GM19372 (cell line): ENCODE measurements at regions not wholly inside any gene's neighbourhood (a gene's known extent, or its start where the extent isn't known, plus 50 kb on each side); places are given as distances from the start of the nearest gene placed in this dataset.
"Not testable (repeated sequence)": the region's sequence is repeated elsewhere in the genome, so short reads cannot be mapped to it uniquely, and the experiment has no call there.

Experiments used
- ATAC-seq: cut with Tn5 transposase; IDR thresholded peaks from one replicate; pipeline ENCODE4 v1.9.1; 2021; ENCODE audit warnings: mild to moderate bottlenecking, low read depth, moderate library complexity; ENCODE audit not compliant: unreplicated experiment

DNA sequence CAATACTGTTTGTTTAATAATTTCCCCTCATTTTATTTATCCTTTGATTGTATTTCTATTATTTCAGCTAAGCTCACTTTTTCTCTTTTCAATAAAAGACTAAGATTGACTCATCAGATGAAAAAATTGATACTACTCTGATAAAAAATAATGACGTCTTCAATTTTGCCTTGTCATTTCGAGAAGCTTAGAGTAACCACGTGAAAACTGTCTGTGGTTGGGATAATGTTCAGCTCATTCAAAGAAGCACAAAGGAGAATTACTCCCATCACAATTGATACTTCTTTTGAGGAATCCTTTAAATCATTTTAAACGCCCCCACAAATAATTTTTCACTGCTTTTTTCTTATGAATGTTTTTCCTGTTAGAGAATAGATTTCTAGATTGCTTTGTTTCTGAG is 318.7 kb upstream of the SLITRK1 start:
- ATAC-seq: no peak

DNA sequence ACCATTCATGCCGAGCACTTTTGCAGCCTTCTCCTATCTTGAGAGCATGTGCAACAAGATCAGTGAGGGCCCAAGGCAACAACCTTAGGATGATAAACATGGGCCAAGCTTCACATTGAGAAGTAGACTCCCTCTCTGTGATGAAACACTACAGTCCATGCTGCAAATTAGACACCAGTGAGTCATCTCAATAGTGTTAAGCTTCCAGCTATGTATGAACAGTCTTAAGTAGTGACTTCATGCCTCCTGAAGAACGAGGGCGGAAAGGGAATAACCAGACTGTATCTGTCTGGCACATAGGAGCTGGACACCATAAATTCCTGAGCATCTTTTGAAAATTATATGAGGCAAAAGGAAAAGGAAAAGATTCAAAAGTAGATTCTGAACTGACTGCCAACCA is 309.9 kb upstream of the SLITRK1 start:
- ATAC-seq: no peak

DNA sequence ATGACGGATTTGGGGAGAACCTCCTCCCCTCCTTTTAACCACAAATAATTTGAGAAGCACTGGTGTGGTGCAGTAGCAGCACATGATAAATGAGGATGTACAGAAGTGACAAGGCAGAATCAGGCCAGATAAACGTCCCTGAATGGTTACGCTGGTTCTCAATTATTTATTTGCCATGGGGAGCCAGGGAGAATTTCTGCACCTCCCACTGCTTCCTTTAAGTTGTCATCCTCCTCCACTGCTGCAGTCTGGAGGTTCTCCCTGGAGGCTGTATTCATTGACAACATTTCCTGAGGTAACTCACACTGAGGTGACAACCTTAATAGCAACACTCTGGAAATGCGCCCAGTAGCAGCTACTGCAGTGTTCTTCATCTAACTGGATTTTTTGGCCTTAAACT is 308.9 kb upstream of the SLITRK1 start:
- ATAC-seq: no peak

DNA sequence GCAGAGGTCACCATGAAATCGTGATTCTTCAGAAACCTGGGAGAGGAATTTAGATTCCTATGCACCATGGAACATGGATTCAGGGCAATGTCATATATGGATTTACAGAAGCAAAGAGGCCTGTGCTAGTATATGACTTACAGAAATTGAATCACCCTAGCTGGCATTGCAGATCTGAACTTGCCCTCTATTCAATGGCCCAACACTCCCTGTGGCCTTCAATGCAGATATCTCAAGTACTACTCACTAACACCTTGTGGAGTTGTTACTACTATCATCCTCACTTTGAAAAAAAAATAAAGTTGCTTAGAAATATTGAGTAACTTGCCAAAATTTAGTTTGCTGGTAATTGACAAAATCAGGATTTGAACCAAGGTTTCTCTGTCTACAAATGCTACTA is 305.4 kb upstream of the SLITRK1 start:
- no peak for ATAC-seq

DNA sequence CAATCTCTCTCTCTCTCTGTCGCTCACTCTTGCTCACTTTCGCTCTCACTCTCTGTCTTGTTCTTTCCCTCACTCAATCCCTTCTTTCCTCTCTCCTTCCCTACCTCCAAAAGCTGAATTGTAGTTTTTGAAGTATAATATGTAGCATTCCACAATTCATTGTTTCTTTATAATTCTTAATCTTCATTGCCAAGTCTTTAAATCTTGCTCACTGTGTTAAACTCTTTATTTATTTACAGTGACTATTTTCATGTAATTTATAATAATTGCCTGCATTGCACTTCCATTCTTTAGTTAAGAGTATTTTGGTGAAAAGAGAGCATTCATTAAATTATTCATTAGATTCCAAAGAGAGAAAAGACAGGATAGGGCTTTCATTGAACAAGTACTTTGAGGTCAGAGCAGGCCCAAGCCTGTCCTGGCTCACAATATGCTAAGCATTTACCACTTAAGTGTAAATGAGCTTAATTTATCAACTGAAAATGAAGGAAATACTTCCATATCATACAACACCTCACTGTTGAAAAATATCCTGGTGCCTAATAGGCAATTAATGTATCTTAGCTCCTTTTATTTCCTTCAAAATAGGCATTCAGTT is 257.4 kb upstream of the SLITRK1 start:
- ATAC-seq: no peak

DNA sequence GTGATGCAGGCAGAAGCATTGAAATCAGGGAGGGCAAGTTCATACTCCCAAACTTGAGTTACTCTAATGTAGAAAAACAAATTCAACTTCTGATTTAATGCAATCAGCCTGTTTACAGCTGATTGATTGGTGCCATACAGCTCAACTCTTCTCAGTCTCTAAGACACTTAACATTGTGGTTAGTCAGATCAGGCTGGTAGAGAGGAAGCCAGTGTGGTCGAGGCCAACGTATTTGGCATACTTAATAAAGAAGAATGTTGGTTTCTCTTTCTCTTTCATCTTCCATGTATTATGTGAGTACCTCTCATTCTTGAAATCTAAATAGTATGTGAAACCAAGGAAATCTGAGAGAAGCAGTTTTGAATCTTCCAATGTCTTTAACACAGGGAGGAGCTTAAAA is 255.0 kb upstream of the SLITRK1 start:
- ATAC-seq: peak; percentile 99

DNA sequence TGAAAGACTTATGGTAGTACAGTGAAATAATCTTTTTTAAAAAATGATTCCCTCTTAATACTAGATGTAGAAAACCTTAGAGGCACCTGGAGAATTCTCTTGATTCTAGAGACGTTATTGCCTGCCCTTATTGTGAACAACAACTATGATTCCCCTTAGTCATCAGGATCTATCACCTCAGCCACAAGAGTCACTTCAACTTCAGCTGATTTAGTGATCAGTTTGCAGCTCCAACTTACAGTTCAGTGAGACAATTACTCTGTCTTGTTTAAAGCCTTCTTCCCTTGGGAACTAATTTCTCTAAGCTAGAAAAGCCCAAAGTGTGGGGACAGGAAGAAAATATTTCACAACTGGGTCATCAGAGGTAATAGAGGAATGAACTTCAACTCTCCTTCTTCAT is 254.3 kb upstream of the SLITRK1 start:
- ATAC-seq: peak; percentile 9

DNA sequence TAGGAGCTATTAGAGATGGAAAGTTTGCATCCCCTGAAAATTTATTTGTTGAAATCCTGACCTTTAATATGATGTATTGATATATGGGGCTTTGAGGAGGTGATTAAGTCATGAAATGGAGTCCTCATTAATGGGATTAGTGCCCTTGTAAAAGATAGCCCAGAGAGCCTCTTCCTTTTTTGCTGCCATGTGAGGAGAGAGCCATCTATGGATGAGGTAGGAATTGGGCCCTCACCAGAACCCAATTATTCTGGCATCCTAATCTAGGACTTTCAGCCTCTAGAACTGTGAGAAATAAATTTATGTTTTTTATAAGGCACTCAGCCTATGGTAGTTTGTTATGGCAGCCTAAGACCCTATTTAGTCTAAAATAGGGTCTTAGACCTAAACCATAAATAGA is 250.2 kb upstream of the SLITRK1 start:
- ATAC-seq: no peak

DNA sequence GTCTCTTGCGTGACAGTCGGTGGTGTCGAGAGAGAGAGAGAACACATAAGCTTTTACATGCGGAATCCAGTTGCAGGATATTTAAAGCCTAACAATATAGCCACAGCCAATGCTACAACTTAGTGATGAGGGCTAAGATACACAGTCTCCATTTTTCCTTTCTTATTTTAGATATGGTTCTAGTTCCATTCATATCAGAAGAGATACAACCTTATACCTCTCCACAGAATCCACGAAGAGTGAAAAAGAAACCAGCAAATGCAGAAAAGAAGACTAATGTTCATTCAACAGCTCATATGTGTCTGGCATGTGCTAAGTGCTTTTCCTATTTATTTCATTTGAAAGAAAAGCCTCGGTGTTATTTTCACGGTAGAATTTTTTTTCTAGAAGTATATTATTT is 249.0 kb upstream of the SLITRK1 start:
- no peak for ATAC-seq

DNA sequence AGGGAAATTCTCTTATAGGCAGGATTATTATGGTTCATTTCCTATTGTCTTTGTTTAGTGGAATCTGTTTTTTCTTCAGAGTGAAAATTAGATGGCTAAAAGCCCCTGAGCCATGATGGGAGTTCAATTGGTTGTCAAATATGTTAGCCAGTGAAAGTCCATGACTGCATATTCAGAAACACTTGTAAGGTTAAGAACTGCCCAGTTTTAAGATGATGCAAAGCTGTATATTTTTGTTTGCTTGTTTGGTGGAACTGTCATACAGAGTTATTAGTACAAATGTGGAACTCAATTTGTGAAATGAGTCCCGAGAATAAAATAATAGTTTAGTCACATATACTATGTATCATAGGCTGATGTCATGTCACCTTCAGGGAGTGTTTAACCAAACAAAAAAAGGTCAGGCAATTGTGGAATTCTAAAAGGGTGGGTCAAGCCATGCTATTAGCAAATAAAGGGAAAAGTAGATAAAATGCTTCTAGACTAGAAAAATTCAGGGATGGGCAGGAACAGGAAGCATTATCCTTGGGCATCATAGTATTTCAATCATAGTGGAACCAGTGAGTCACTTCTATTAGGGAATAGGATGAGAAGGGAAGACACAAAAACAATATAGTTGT is 248.3 kb upstream of the SLITRK1 start:
- ATAC-seq: no peak

DNA sequence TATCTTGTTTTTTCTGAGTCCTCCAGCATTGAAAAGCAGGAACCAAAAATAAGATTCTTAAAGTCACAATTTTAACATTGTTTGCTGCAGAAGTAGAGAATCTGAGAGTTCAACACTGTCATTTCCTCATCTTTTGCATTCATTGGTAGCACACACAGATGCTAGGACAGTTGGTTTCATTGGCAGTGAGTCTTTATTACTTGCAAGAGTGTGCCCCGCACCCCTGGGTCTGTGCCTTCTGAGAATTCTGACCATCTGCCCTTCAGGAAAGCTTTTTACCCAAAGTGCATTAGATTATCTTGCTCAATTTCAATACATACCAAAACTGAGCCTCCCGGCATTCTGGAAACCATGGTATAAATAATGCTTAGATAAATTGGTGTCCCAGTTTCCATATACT is 247.7 kb upstream of the SLITRK1 start:
- ATAC-seq: no peak

DNA sequence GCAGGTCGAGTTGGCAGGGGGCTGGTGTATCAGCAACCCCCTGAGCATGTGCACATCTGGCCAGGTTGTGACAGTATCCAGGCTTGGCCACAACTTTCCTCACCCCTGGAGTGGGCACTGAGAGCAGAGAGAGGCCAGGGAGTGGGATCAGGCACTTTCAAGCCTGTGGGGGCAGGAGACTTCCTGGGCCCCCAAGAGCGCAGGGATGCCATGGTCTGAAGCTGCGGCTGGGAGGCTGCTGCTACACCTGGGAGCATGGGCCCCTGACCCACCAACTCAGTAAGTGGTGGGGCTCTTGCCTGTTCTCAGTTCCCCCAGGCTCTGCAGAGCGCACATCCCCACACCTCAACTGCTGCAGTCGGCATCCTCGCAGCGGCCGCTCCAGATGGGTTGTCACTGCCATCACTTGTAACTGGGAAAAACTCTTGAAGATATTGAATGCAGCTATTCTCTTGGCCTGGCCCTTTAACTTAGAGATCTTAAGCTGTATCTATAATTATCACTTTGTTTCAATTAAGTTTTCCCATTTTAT is 245.4 kb upstream of the SLITRK1 start:
- no peak for ATAC-seq

DNA sequence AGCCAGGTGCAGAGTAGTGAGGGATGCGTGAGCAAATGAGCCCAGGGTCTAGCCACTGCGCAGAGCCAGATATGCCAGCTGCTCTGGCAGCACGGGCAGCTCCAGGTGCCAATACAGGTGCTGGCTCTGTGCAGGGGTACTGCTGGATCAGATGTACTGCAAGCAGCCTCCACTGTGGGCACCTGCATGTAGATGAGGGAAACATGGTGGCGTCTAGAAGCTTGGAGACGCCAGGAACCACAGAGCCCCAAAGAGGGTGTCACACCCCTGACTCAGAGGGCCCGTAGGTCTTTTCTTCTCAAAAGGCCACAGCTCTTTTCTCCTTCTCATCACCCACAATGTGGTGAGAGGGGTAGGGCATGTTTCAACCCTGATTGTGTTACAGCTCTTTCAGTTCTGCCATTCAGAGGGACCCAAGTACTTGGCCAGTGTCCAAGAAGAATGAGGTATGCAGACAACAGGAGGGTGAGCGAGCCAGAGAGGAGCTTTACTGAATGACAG is 244.4 kb upstream of the SLITRK1 start:
- ATAC-seq: no peak

DNA sequence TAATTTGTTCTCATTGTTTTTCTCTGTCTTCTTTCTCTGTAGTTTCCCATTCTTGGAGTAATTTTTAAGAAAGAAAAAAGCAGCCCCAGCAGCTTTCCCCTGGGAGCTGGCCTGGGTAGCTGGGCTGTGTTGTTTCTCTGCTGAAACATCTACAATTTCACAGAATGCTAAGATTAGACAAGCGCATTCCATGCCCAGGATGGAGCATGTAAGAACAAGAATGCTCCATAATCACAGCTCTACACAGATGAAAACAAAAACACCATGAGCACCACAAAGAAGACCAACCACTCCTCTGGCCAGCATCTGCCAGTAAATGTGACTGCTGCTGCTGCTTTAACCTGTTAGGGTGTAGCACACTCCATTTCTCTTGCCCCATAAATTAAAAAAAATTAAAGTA is 239.2 kb upstream of the SLITRK1 start:
- ATAC-seq: no peak

DNA sequence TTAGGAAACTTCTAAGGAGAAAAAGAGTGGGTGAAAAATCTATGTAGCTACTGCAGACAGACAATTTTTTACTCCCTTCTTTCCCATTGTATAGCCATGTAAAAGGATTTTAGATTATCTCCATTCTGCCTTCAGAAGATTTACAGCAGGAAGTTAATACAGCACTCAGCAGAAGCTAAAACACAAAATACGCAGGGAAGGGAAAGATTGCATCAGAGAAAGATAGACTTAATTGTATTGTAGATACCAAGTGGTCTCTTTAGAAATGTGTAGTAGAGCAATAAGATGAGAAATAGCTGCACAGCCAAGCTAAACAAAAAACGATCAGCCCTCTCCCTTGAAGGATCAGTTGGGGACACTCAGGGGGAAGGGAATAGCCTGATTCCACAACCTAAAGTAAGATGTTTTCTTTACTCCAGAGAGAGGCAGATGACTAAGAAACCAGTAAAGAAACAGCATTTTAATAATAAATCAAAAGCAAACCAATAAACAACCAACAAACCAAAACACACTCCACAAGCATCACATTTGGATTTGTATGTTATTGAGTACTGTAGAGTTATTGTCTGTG is 236.7 kb upstream of the SLITRK1 start:
- ATAC-seq: no peak

DNA sequence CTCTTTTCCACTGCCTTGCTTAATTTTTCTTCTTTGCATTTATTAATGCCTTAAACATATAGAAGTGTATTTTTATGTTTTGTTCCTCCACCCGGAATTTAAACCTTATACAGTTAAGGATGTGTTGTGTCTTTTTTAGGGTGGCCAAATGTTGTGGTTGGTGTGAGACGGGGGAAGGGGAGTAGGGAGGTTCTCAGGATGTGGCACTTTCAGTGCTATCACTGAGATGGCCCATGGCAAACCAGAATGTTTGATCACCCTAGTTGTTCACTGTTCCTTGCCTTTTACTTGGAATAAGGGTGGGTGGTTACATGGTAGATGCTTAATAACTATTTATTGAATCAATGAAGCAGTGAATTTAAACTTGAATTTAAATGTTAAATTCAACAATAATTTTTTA is 216.0 kb upstream of the SLITRK1 start:
- no peak for ATAC-seq

DNA sequence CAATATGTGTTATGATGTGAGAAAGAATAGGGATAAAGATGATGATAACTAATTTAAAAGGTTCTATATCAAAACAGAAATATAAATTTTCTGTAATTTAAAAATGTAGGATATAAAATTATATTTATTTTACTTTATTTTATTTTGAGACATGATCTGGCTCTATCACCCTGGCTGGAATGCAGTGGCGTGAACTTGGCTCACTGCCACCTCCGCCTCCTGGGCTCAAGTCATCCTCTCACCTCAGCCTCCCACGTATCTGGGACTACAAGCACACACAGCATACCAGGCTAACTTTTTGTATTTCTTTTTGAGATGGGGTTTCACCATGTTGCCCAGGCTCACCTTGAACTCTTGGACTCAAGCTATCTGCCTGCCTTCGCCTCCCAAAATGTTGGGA is 214.9 kb upstream of the SLITRK1 start:
- no peak for ATAC-seq

DNA sequence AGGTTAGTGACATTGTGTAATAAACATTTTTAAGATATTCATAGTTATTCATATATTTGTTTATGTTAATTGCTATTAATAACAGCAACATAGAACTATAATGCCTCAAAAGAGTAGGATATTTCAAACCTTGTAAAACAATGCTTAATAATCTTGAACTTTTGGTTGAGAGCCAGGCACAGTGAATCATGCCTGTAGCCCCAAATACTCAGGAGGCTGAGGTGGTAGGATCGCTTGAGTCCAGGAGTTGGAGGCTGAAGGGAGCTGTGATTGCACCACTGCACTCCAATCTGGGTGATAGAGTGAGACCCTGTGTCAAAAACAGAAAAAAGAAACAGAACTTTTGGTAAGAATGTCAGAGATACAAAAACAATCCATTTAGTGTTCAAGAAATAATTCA is 213.9 kb upstream of the SLITRK1 start:
- no peak for ATAC-seq

DNA sequence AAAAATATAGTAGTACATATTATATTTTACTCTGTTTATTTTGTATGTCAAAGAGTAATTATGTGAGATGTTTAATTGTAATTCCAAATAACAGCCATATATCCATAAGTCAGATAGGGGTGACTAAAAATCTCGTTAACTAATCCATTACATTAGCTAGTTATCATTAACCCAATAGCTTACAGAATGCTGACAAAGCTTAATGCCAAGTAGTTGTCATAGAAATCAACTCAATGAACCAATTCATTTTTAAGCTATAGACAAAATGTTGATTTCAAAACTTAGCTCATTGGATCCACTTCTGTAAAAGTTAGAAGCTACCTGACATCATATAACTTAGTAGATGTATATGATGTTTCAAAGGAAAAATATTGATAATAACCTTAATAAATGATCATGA is 206.7 kb upstream of the SLITRK1 start:
- ATAC-seq: no peak

DNA sequence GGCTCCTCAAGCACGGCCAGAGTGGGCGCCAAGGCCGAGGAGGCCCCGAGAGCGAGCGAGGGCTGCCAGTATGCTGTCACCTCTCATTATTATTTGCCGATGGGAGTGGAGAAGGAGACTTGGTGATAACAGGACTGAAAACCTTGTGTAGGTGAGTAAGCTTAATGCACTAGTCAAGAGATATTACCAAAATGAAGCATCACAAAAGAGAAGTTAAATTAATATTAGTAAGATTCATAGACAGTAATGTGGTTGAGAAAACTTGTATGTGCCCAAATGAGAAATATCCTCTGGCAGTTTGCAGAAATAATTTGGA is 204.5 kb upstream of the SLITRK1 start:
- ATAC-seq: no peak

DNA sequence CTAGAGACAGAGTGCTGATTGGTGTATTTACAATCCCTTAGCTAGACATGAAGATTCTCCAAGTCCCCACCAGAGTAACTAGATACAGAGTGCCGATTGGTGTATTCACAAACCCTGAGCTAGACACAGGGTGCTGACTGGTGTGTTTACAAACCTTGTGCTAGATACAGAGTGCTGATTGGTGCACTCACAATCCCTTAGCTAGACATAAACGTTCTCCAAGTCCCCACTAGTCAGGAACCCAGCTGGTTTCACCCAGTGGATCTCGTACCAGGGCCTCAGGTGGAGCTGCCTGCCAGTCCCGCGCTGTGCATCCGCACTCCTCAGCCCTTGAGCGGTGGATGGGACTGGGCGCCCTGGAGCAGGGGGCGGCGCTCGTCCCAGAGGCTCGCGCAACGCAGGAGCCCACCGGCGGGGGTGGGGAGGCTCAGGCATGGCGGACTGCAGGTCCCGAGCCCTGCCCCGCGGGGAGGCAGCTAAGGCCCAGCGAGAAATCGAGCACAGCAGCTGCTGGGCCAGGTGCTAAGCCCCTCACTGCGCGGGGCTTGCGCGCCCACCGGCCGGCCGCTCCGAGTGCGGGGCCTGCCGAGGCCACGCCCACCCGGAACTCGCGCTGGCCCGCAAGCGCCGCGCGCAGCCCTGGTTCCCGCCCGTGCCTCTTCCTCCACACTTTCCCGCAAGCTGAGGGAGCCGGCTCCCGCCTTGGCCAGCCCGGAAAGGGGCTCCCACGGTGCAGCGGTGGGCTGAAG is 204.0 kb upstream of the SLITRK1 start:
- ATAC-seq: not testable (repeated sequence)

DNA sequence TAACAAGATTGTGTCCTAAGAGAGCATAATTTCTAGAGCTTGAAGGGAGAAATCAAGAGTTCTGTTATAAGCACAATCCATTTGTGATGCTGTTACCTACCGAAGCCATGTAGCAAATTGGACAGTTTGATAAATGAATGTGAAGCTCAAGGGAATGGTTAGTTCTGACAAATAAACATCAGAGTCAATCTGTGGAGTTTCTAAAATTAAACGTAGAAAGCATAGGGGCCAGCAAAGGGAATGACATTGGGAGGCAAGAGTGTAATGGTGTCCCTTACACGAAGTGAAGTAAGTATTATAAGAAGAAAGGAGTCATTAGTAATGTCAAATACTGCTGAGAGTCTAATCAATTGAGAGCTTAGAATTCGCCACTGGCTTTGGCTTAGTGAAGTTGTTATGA is 200.2 kb upstream of the SLITRK1 start:
- ATAC-seq: no peak
